GM18526 (cell line): ENCODE measurements at regions not wholly inside any gene's neighbourhood (a gene's known extent, or its start where the extent isn't known, plus 50 kb on each side); places are given as distances from the start of the nearest gene placed in this dataset.

Experiments
- POLR2A ChIP-seq: IDR thresholded peaks from 3 replicates; pipeline ENCODE4 v1.6.1; 2011; ENCODE audit not compliant: insufficient read length; ENCODE audit errors: extremely low read depth

GRCh38 chr12:90510948-90511347 is 444.0 kb downstream of the CCER1 start:
- no peak for TF ChIP-seq POLR2A

- TF ChIP-seq POLR2A, result no peak
Measured at GRCh38 chr12:90504806-90505205, 450.2 kb downstream of the CCER1 start.

- no peak for TF ChIP-seq POLR2A
Measured at GRCh38 chr12:90502070-90502469, 452.9 kb downstream of the CCER1 start.

GRCh38 chr12:90501412-90501811 is 453.6 kb downstream of the CCER1 start:
- TF ChIP-seq POLR2A, result no peak

GRCh38 chr12:90499795-90500194 is 455.2 kb downstream of the CCER1 start:
- TF ChIP-seq POLR2A, result no peak

- TF ChIP-seq POLR2A, result no peak
Measured at GRCh38 chr12:90497923-90498545, 456.9 kb downstream of the CCER1 start.

- TF ChIP-seq POLR2A, result no peak
Measured at GRCh38 chr12:90490355-90490754, 464.6 kb downstream of the CCER1 start.

GRCh38 chr12:90489141-90489540 is 465.8 kb downstream of the CCER1 start:
- no peak for TF ChIP-seq POLR2A

GRCh38 chr12:90485560-90485959 is 469.4 kb downstream of the CCER1 start:
- TF ChIP-seq POLR2A, result no peak

GRCh38 chr12:90484094-90484493 is 470.9 kb downstream of the CCER1 start:
- TF ChIP-seq POLR2A, result no peak

GRCh38 chr12:90481748-90482147 is 473.2 kb downstream of the CCER1 start:
- no peak for TF ChIP-seq POLR2A

GRCh38 chr12:90479237-90479636 is 475.7 kb downstream of the CCER1 start:
- no peak for TF ChIP-seq POLR2A

GRCh38 chr12:90473831-90474230 is 481.1 kb downstream of the CCER1 start:
- TF ChIP-seq POLR2A, result no peak

GRCh38 chr12:90460681-90461080 is 494.3 kb downstream of the CCER1 start:
- TF ChIP-seq POLR2A, result no peak

- TF ChIP-seq POLR2A, result no peak
Measured at GRCh38 chr12:90456248-90456647, 498.7 kb downstream of the CCER1 start.

GRCh38 chr12:90455756-90456155 is 499.2 kb downstream of the CCER1 start:
- no peak for TF ChIP-seq POLR2A

- no peak for TF ChIP-seq POLR2A
Measured at GRCh38 chr12:90449611-90450010, 505.4 kb downstream of the CCER1 start.
